CD4-positive, alpha-beta T cell (primary cell): ENCODE measurements at regions not wholly inside any gene's neighbourhood (a gene's known extent, or its start where the extent isn't known, plus 50 kb on each side); places are given as distances from the start of the nearest gene placed in this dataset.

ENCODE experiments used
- ATAC-seq: fragments of 200-7000 bp; cut with Tn5 transposase; one replicate; pipeline ENCODE4 v1.10.0; 2022; ENCODE audit warnings: mild to moderate bottlenecking; ENCODE audit not compliant: poor library complexity
- CTCF ChIA-PET: fragments of 350-600 bp; sonication (Branson Sonifier 250); formaldehyde crosslinking; loops from one replicate; lab custom pipeline; 2021; ENCODE audit warnings: antibody characterized with exemption, inconsistent platforms; lab: Charles Lee
- POLR2A ChIA-PET: fragments of 350-600 bp; sonication (Branson Sonifier 250); formaldehyde crosslinking; loops from one replicate; lab custom pipeline; 2021; ENCODE audit warnings: antibody characterized with exemption, inconsistent platforms; lab: Charles Lee
- DNase-seq, 14 experiments: peaks; one replicate each; pipeline ENCODE4 v3.0.0-alpha.2; 2013 to 2020; ENCODE audit warnings: mixed read lengths in 2 of 14
- H3K27ac ChIP-seq, 2 donors: one replicate each; pipeline versions ENCODE4 v1.5.1 to v1.7.0; 2013; ENCODE audit warnings: low read length in 2 of 2, low read depth in 1 of 2, mild to moderate bottlenecking in 1 of 2
- H3K27me3 ChIP-seq, 2 experiments: 1 replicate in 1 of 2; 2 replicates in 1 of 2; pipeline versions ENCODE4 v1.6.1 to v1.7.0; 2013; ENCODE audit warnings: low read length in 2 of 2, control low read depth in 1 of 2, mild to moderate bottlenecking in 1 of 2, moderate library complexity in 1 of 2; ENCODE audit not compliant: insufficient read depth in 2 of 2, control insufficient read depth in 1 of 2
- H3K36me3 ChIP-seq: one replicate; pipeline ENCODE4 v1.6.1; 2013; ENCODE audit warnings: low read length, control low read depth; ENCODE audit not compliant: insufficient read depth
- H3K4me1 ChIP-seq: one replicate; pipeline ENCODE4 v1.6.1; 2013; ENCODE audit warnings: low read length, control low read depth; ENCODE audit not compliant: insufficient read depth
- H3K4me3 ChIP-seq: one replicate; pipeline ENCODE4 v1.5.1; 2013; ENCODE audit warnings: mild to moderate bottlenecking, low read length, moderate library complexity
- H3K9me3 ChIP-seq, 2 experiments: 1 replicate in 1 of 2; 2 replicates in 1 of 2; pipeline versions ENCODE4 v1.6.1 to v1.7.0; 2013; ENCODE audit warnings: low read length in 2 of 2, mild to moderate bottlenecking in 2 of 2, control low read depth in 1 of 2, moderate library complexity in 1 of 2; ENCODE audit not compliant: control insufficient read depth in 1 of 2, insufficient read depth in 1 of 2
- H3K27ac Mint-ChIP-seq: one replicate; pipeline ENCODE4 v1.8.0; 2020; ENCODE audit warnings: mixed read lengths
- H3K27me3 Mint-ChIP-seq: one replicate; pipeline ENCODE4 v1.8.0; 2021; ENCODE audit warnings: mixed read lengths
- H3K36me3 Mint-ChIP-seq: one replicate; pipeline ENCODE4 v1.8.0; 2021; ENCODE audit warnings: low read depth, mixed read lengths
- H3K4me1 Mint-ChIP-seq: one replicate; pipeline ENCODE4 v1.8.0; 2021; ENCODE audit warnings: low read depth, mixed read lengths
- H3K4me3 Mint-ChIP-seq: one replicate; pipeline ENCODE4 v1.8.0; 2020; ENCODE audit warnings: mild to moderate bottlenecking, mixed read lengths
- H3K9me3 Mint-ChIP-seq: one replicate; pipeline ENCODE4 v1.8.0; 2020; ENCODE audit warnings: mixed read lengths
- CTCF ChIP-seq: fragments of 200-600 bp; IDR thresholded peaks from one replicate; pipeline ENCODE4 v1.8.0; 2022; ENCODE audit warnings: antibody characterized with exemption, mild to moderate bottlenecking
- intact Hi-C, 2 experiments: fragments of 100-400 bp; cut with DNase I in 1 of 2; cut with micrococcal nuclease in 1 of 2; formaldehyde crosslinking; loops; one replicate each; pipeline versions ENCODE4 v1.15.1 to v1.9.0; 2023 to 2025; cut with DNase I, micrococcal nuclease

- Mint-ChIP-seq H3K9me3 (no peaks in the 10 kb centered on the region), H3K27me3 (peaks cover 9% of the 10 kb centered on the region), H3K4me3 (no peak overlapping the region), H3K27ac (no peak overlapping the region), H3K4me1 (no peaks in the 10 kb centered on the region), H3K36me3 (no peaks in the 10 kb centered on the region)
- ATAC-seq (no peak), DNase-seq (no peak)
- CTCF ChIA-PET = no interaction called here
- intact Hi-C loops = no loop called here
- H3K36me3 ChIP-seq = no peaks in the 10 kb centered on the region
- H3K9me3 ChIP-seq = no peaks in the 10 kb centered on the region
- H3K4me1 ChIP-seq = no peaks in the 10 kb centered on the region
- H3K4me3 ChIP-seq = no peak overlapping the region
- TF ChIP-seq CTCF = no peak
- no peak overlapping the region for H3K27ac ChIP-seq
- H3K27me3 ChIP-seq = no peaks in the 10 kb centered on the region
- POLR2A ChIA-PET = no interaction called here
These were observed 396.1 kb downstream of the ENC1 start for GRCh38 chr5:74244406-74244805.

- H3K4me1 Mint-ChIP-seq = no peaks in the 10 kb centered on the region
- POLR2A ChIA-PET = no interaction called here
- Histone ChIP-seq H3K27ac (no peak overlapping the region), H3K36me3 (no peaks in the 10 kb centered on the region), H3K4me3 (no peak overlapping the region), H3K9me3 (no peaks in the 10 kb centered on the region), H3K27me3 (no peaks in the 10 kb centered on the region), H3K4me1 (no peaks in the 10 kb centered on the region)
- TF ChIP-seq CTCF = no peak
- H3K4me3 Mint-ChIP-seq = no peak overlapping the region
- H3K27me3 Mint-ChIP-seq = peaks cover 14% of the 10 kb centered on the region
- H3K27ac Mint-ChIP-seq = no peak overlapping the region
- DNase-seq (no peak), ATAC-seq (no peak)
- CTCF ChIA-PET = no interaction called here
- H3K36me3 Mint-ChIP-seq = no peaks in the 10 kb centered on the region
- intact Hi-C loops = no loop called here
- no peaks in the 10 kb centered on the region for H3K9me3 Mint-ChIP-seq
These were observed 396.9 kb downstream of the ENC1 start for GRCh38 chr5:74243634-74244033.

GRCh38 chr5:74242516-74242915, 398.0 kb downstream of the ENC1 start:
- H3K27me3 Mint-ChIP-seq = peaks cover 14% of the 10 kb centered on the region
- no peaks in the 10 kb centered on the region for H3K36me3 Mint-ChIP-seq
- intact Hi-C loops = no loop called here
- POLR2A ChIA-PET = no interaction called here
- no peak overlapping the region for H3K4me3 Mint-ChIP-seq
- Histone ChIP-seq H3K4me1 (no peaks in the 10 kb centered on the region), H3K36me3 (no peaks in the 10 kb centered on the region), H3K27ac (no peak overlapping the region), H3K9me3 (no peaks in the 10 kb centered on the region), H3K27me3 (no peaks in the 10 kb centered on the region), H3K4me3 (no peak overlapping the region)
- H3K4me1 Mint-ChIP-seq = no peaks in the 10 kb centered on the region
- DNase-seq (no peak), ATAC-seq (no peak)
- no peak overlapping the region for H3K27ac Mint-ChIP-seq
- H3K9me3 Mint-ChIP-seq = no peaks in the 10 kb centered on the region
- CTCF ChIA-PET = no interaction called here
- no peak for TF ChIP-seq CTCF
